Medulla oblongata (tissue), 1 donor: ENCODE measurements at regions not wholly inside any gene's neighbourhood (a gene's known extent, or its start where the extent isn't known, plus 50 kb on each side); places are given as distances from the start of the nearest gene placed in this dataset.
A peak's percentile ranks its signal among the peaks of the same experiment; 100 is the strongest.
"Not testable (repeated sequence)": the region's sequence is repeated elsewhere in the genome, so short reads cannot be mapped to it uniquely, and the experiment has no call there.

Source experiments
- DNase-seq: peaks from one replicate; pipeline ENCODE4 v3.0.0-alpha.2; 2015; ENCODE audit errors: extremely low spot score

DNA sequence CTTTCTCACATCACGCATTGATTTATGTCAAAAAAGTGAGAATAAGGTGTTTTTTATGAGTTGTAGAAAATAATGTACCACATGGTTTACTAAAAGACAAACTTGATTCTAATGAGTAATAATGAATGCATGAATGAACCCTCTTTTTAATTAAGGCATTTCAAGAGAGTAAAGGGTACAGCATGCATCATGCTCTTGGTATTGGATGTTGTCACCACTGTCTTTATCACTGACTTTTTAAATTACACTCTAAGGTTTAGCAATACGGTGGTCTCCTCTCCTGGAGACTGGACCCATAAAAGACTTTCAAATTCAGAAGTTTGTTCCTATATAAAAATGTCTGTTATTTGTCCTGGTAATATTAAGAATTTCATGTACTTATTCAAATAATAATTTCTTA lies 277.5 kb upstream of the TGFBR2 start:
- not testable (repeated sequence) for DNase-seq

DNA sequence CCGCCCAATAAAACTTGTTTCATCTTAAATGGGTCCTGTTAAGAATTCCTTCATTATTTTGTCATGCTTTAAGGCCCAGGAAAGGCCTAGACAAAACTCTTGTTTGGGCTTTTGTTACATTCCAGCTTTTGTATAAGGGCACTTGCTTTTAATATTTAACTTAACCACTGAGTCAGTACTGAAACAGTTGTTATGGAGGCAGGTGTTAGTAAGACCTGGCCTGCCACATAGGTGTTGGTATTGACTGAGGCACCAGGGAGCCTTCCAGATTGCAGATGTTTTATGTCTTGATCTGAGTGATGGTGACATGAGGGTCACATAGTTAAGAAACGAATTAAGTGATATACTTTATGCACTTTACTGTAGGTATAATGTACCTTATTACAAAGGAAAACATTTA lies 274.9 kb upstream of the TGFBR2 start:
- DNase-seq, result no peak

DNA sequence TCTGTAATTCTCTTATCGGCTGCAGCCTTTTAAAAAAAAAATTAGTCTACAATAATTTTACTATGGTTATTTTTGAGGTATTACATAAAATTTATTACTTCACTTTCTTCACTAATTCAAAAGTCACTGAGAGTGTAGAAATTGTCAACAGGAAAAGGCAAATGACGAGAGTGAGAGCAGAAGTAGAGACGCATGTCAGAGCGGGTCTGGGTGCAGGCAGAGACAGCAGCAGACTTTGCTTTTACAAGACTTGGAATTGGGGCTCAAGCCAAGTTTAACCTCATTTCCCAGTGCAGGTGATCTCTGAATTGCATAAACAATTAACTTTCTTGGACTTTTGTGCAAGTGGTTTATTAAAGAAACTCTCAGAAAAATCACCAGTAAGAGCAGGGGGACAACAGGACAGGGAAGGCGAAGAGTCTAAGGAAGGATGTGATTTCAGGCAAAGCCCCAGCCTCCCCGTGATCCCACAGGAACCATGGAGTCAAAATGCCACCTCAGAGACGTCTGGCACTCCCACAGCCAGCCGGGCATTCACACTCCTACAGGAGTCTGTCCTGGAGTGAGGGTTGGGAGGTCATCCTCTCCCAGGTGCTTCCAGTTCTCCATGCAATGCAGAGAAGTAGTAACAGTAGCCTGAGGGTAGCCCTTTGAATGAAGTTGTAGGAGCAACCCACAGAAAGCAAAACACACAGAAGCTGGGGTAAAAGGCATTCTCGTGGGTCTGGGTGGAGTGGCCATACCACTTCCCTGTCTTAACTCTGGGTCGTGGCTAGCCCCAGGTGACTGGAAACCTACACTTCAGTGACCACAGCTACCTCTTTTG lies 274.0 kb upstream of the TGFBR2 start:
- DNase-seq, result no peak

DNA sequence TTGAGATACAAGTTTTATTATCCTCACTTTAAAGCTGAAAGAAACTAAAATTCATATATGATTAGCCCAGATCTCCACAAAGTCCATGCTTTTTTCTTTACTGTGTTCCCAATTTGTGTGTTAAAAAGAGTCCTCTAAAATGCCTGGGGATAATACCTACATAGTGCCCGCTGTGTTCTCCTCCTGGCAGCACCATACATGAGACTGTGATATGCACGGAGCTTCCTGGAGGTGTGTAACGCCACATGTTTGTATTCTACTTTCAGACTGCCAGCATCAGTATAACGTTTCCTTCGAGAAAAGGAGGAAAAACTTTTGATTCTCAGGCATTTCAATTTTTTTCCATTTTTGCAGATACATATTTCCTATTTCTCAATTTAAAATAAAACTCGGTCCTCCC lies 273.3 kb upstream of the TGFBR2 start:
- no peak for DNase-seq

DNA sequence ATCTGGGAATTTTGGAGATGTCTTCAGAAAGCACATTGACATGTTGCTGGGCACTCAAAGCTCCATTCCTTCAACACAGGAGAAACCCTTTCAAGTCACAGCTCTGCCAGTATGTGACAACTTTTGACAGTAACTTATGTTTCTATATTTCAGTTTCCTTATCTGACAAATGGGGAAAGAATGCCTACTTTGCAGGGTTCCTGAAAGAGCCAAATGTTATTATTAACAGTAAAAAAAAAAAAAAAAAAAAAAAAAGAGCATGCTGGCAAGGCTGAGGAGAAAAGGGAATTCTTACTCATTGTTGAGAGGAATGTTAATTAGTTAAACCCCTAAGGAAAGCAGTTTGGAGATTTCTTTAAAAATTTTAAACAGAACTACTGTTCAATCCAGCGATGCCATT lies 272.5 kb upstream of the TGFBR2 start:
- DNase-seq, result no peak

DNA sequence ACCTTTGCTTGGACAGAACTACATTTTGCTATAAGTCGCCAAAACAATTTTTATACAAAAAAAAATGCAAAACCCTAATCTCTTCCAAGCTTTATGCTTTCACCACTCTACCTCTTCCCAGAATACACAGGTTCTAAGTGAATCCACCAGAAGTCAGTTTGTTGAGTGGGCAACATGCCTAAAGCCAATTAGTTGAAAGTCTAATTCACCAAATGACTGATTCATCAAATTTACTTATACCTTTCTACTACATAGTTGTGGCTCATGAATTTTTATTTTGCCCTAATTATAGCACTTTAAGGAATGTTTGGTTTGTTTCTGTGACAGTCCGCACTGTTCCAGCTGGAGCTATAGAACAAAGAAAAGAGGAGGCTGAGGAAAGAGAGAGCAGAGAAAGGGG lies 265.9 kb upstream of the TGFBR2 start:
- DNase-seq, result no peak

DNA sequence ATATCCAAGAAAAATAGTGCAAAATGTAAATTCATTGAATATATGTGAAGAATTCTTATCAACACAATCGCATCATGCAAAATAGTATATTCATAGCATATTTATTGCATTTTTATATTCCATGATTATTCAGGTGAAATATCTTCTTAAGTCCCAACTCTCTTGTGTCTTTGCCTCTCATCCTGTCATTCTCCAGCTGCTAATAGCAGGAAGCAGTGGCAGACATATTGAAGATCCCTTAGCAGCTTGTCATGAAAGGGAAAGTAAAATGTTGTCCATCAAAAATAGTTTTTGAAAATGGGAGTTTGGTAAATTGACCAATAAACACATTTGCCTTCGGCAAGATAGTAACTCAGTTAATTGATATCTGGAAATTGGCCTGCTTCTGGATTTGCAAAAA lies 265.3 kb upstream of the TGFBR2 start:
- no peak for DNase-seq

DNA sequence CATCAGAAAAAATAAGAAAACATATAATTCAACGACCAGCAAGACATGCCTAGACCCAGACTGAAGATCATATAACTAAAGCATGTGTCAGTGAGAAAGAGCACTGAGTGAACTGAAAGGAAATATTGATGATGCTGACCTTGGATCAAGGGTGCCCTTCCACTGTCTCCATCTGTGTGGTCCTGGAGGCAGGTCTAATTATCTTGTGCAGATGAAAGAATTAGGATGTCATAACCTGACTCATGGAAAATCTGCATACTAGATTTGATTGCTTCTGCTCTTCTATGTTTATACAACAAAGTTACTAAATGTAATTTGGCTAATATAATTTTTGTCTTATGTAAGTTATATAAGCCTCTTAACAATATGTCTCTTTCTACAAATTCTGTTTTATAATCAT lies 264.6 kb upstream of the TGFBR2 start:
- DNase-seq, result no peak

DNA sequence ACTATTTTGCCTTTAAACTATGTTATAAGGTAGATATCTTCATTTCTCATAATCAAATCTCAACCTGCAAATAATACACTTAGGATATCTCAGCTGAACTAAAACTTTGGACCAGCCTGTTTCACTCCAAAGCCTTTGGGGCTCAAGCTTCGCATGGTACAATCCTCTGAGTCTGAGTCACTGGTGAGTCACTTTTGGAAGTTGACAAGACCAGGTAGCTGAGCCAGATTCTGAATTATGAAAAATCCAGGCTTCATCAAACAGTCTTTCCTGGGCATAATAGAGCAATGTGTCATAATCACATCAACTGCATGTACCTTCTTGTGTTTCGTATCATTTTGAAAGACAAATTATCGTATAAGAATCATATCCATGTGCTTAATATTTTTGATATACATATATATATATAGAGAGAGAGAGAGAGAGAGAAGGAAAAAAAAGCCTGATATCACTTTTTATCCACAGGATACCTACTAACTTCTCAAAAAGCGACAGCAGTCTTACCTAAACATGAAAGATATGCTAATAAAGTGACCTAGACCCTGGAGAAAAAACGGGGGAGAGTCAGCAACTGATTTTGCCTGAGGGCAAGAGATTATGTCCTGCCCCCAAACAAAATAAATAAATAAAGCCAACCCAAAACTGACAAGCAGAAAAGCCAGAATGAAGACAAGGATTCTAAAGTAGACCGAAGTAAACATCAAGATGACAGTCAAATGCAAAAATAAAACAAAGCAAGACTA lies 263.9 kb upstream of the TGFBR2 start:
- no peak for DNase-seq

DNA sequence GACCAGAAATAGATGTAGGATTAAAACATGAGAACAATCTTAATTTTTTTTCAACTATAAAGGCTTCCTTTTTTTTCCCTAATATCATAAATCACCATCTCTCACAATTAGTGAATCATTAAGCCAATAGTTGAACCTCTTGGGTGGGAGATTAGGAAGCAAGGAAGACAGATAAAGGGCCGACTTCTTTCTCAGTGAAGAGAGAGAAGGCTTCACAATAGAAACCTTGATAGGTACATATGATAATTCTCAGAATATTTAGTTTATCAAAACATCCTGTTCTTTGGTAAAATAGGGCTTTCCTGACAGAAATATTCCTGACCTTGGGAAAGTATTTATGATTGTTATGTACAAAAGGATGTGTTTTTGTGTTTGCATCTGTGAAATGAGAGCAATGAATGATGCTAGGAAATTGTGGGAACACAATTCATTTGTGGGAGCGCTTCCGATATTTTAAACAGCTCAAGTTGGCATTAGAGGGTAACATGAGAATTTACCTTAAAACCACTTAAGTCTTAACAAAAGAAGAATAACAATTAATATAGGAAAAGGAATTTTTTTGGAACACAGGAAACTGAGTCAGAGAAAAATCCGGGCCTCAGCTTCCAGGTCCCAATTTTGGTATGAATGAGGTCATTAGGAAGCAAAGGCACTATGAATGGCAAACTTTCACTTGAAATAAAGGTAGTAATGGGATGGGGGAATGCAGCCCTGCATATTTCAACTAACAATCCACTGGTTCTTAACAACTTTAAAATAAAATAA lies 263.2 kb upstream of the TGFBR2 start:
- no peak for DNase-seq

DNA sequence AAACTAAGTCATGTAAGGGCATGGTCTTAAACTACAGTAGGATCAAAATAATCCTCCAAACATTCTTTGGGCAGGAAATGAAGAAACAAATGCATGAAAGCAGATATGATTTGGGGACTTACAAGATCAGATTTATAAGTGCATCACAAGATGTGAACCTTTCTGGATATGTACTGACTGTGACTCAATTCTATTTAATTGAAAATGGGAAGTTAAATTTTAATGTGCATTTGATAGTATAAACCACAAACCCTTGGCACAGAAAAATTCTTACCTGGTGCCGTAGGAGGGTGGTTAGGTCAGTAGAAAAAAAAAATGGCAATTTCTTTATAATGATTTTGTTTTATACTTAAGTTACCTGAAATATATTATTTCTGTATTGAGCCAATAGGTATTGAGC lies 262.5 kb upstream of the TGFBR2 start:
- no peak for DNase-seq

DNA sequence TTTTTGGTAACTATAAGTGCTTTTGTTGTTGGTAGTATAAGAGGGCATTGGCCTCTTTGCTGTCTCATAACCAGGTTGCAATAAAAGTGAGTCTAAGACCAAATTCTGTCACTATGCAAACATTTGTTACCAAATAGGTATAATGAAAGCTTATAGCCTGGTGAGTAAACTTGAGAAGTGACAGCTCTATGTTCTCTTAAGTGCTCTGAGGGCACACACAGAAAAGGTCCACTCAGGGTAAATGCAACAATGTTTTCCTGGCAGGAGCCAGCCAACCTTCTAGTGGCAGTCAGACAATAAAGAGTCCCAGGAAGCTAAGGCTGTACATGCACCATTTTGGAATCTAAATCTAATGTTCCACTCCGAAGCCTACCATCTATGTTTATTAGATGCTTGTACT lies 262.1 kb upstream of the TGFBR2 start:
- no peak for DNase-seq

DNA sequence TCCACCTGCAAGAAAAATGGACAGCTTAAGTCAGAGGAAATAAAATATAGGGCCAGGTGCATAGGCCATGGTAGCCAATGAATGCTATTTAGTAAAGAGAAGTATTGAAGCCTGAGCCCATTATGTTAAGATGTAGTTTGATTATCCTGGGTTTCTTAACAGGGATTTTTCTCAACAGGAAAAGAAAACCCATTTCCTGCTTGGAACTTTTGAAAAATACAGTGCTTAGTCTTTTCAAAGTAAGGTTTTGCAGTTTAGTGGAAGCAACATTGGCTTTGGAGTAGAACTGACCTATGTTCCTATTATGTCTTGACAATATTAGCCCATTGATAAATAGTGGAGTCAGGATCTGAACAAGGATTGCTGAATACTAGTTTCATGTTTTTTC lies 259.5 kb upstream of the TGFBR2 start:
- no peak for DNase-seq

DNA sequence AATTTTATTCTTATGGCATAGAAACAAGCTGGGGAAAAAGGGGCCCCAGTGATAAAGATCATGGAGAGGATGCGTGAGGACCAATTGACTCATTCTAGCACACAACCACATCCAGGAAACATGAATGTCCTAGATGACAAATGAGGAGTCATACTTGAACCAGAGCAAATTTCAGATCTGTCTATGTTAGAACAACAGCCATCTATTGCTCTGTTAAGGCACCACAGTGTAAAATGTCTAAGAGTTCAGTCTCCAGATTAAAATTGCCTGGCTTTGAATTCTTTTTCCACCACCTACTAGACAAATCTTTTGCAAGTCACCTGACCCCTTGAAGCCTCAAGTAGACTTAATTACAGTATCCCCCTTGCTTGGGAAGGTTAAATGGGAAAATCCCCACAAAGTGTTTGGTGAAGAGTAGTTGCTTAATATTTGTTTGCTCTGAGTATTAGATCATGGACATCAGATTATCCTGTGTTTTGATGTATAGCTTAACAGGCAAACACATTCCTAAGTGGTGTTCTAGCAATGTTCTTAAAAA lies 258.7 kb upstream of the TGFBR2 start:
- no peak for DNase-seq

DNA sequence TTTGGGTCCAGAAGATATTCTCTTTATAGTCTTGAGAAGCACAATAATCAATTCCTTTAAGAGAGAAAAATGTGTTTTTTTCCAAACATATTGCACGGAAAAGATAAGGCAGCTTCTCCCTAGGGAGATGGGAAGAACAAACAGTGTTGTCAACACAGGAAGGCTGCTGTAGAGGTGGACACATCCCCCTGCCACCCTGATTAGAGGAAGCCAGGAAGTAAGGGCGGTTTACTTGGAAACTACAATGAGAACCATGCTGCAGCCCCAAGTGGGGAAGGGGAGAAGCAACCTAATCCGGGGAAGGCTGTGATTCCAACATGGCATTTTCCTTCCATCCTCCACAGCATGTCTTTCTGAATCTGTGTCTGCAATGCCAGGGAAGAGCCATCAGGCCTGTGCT lies 256.9 kb upstream of the TGFBR2 start:
- DNase-seq, result no peak

DNA sequence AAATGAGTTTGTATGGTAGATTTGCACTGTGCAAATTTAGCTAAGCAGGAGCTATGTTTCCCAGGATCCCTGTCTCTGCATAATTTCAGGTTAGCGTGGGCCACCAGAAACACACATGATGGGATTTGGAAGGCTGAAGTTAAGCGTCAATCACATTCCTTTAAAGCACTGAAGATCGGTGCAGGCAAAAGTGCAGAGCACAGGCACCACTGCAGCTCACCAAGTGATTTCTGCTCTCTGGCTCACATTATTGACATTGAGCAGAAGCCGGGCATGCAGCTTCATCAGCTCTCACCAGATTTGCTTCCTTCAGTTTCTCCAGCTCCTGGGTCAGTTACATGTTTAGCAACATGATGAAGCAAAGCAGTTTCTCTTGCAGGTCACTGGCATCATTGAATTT lies 256.4 kb upstream of the TGFBR2 start:
- no peak for DNase-seq

DNA sequence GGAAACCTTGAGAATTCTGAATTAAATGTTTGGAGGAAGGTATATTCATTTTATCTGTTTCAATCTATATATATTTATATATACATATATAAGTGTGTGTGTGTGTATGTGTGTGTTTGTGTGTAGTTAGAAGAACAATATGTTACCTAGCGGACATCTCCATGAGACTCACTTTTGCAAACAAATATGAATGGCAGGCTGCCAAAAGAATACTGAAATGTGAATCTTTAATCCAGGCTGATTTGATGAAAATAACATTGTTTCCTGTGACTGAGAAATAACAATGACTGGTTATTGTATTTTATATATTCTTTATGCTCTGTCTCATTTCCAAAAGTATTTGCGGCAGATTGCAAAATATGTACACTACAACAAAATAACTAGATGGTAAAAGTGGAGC lies 255.5 kb upstream of the TGFBR2 start:
- DNase-seq, result no peak

DNA sequence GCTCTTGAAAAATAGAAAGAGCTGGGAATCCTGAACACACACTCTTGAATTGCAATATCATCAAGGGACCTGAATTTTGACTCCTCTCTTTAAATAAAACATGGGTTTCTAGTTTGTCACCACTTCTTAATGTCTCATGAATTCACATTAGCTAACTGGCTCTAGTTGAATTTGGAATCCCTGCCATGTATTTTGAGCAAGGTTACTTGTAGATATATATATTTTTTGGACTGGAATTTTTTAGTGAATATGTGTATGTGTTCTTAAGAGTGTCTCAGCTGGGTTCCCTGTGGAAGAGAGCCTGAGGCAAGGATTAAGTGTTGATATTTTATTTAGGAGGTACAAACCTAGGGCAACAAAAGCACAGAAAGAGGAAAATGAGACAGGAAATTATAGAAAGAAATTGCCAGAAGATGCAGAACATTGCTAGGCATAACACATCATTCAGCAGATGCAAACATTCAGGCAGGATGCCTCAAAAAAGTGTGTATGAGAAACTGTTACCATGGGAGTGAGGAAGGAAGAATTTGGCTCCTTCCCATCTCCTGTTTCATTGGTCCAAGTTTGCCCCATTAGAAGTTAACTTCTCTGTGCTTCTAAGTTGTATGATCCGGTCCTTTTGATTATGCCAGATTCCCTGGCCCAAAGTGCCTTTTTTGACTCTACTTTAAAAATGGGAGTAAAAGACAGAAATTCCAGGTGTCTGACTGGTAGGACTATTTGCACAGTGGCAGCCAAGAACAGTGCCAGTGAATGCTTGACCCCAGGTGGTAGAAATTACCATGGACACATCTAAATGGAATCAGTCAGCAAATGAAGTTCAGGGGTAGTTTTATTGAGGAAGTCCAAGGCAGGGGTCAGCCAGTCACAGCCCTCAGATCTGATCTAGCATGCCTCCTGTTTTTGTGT lies 253.7 kb upstream of the TGFBR2 start:
- no peak for DNase-seq

DNA sequence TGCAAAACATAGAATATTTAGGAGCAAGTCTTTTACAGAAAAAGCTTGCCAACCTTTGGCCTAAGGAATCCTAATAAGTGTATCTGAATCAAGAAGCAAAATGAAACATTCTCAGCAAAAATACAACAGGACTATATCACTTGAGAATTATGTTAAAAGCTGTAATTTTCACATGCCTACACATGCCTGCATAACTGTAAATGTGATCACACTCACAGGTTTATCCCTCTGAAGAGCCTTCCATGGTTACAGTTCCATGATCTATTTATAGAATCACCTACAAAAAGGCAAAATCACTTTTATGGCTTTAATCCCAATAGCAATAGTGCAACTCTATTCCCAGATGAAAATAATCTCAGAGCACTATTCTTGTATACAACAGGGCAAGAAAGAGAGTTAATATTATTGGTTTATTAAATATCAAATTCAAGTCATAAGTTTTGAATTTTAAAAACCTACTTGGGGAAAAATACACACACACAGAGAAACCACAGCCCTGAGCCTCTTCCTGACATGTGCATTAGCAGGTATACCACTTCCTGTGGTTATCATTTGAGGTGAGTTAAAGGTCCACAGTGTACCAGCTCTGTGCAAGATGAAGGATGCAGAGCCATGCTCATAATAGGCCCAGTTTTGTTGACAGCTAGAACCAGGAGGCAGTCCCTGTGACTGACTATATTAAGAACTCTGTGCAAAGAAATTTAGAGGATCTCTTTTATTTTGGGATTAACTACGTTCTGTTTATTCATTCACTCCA lies 252.5 kb upstream of the TGFBR2 start:
- no peak for DNase-seq

DNA sequence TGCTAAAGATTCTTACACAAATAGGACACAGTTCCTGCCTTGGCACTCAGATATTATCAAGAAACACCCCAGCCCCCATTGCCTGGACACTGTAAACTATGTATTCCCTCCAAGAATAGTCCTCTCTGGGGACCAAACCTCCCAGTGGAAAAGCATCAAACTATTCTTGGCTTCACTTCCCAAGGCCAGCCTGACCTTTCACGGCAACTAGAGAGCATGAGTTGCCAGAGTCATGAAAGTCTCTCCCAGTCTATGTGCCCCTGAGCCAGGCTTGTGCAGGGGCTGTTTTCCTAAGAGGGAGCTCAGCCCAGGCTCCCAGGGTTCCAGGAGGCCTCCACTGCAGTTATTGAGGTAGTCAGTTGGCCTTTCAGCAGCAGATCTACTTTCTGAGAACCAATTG lies 251.9 kb upstream of the TGFBR2 start:
- peak; percentile 4 for DNase-seq

DNA sequence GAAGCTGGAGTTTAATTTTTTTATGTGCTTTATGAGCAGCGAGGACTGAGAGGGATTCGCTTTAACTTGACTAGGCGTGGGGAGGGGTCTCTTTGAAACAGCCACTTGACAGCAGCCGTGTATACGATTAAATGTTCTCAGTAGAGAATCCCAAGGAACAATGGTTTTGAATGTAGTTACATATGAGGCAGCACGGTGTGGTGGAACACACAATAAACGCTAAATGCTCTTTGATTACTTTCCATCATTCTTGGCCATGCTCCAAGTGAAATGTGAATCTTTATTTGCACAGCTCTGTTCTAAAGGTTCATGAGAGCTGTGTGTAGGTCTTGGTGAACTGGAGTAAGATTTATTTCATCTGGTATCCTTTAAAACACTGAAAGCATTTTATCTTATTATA lies 251.4 kb upstream of the TGFBR2 start:
- no peak for DNase-seq
